ENCODE measurements at regions not wholly inside any gene's neighbourhood (a gene's known extent, or its start where the extent isn't known, plus 50 kb on each side); places are given as distances from the start of the nearest gene placed in this dataset.

- WGBS, 2 experiments (ENCODE audit: insufficient coverage in 2 of 2), result no CpG with 5 or more reads among the region's 2 CpGs
- Histone ChIP-seq H3K36me3 (ENCODE audit: control insufficient read depth, insufficient read depth, low read length) (no peaks in the 10 kb centered on the region), H3K4me3 (ENCODE audit: extremely low read depth, insufficient read depth, low read length, poor library complexity, severe bottlenecking) (no peak overlapping the region), H3K4me1 (ENCODE audit: control insufficient read depth, insufficient read depth, low read length, poor library complexity, severe bottlenecking) (no peaks in the 10 kb centered on the region), H3K27ac (ENCODE audit: low read depth, low read length, severe bottlenecking) (no peak overlapping the region), H3K9me3 (ENCODE audit: control insufficient read depth, low read length) (no peaks in the 10 kb centered on the region)
These were observed 102.5 kb upstream of the PIEZO2 start for GRCh38 chr18:11251891-11252270.

- Histone ChIP-seq H3K4me3 (ENCODE audit: extremely low read depth, insufficient read depth, low read length, poor library complexity, severe bottlenecking) (no peak overlapping the region), H3K27ac (ENCODE audit: low read depth, low read length, severe bottlenecking) (no peak overlapping the region), H3K4me1 (ENCODE audit: control insufficient read depth, insufficient read depth, low read length, poor library complexity, severe bottlenecking) (no peaks in the 10 kb centered on the region), H3K36me3 (ENCODE audit: control insufficient read depth, insufficient read depth, low read length) (no peaks in the 10 kb centered on the region), H3K9me3 (ENCODE audit: control insufficient read depth, low read length) (no peaks in the 10 kb centered on the region)
- WGBS, 2 experiments (ENCODE audit: insufficient coverage in 2 of 2), result 100% methylated on average over 1 of the region's 2 CpGs; no CpG with 5 or more reads in 1 of the 2 experiments
These were observed 102.0 kb upstream of the PIEZO2 start for GRCh38 chr18:11251229-11251890.

- Histone ChIP-seq H3K27ac (ENCODE audit: low read depth, low read length, severe bottlenecking) (no peak overlapping the region), H3K4me1 (ENCODE audit: control insufficient read depth, insufficient read depth, low read length, poor library complexity, severe bottlenecking) (no peaks in the 10 kb centered on the region), H3K4me3 (ENCODE audit: extremely low read depth, insufficient read depth, low read length, poor library complexity, severe bottlenecking) (no peak overlapping the region), H3K36me3 (ENCODE audit: control insufficient read depth, insufficient read depth, low read length) (no peaks in the 10 kb centered on the region), H3K9me3 (ENCODE audit: control insufficient read depth, low read length) (no peaks in the 10 kb centered on the region)
- WGBS, 2 experiments (ENCODE audit: insufficient coverage in 2 of 2), result 83% methylated on average over 1 of the region's 2 CpGs; no CpG with 5 or more reads in 1 of the 2 experiments
These were observed 100.0 kb upstream of the PIEZO2 start for GRCh38 chr18:11249391-11249790.

GRCh38 chr18:11247381-11247970 lies 98.1 kb upstream of the PIEZO2 start:
- Histone ChIP-seq H3K4me1 (ENCODE audit: control insufficient read depth, insufficient read depth, low read length, poor library complexity, severe bottlenecking) (no peaks in the 10 kb centered on the region), H3K4me3 (ENCODE audit: extremely low read depth, insufficient read depth, low read length, poor library complexity, severe bottlenecking) (no peak overlapping the region), H3K27ac (ENCODE audit: low read depth, low read length, severe bottlenecking) (no peak overlapping the region), H3K36me3 (ENCODE audit: control insufficient read depth, insufficient read depth, low read length) (no peaks in the 10 kb centered on the region), H3K9me3 (ENCODE audit: control insufficient read depth, low read length) (no peaks in the 10 kb centered on the region)

GRCh38 chr18:11246495-11247300 lies 97.3 kb upstream of the PIEZO2 start:
- WGBS, 2 experiments (ENCODE audit: insufficient coverage in 2 of 2), result 97 to 99% methylated on average over 9 to 14 of the region's 16 CpGs
- Histone ChIP-seq H3K4me1 (ENCODE audit: control insufficient read depth, insufficient read depth, low read length, poor library complexity, severe bottlenecking) (no peaks in the 10 kb centered on the region), H3K4me3 (ENCODE audit: extremely low read depth, insufficient read depth, low read length, poor library complexity, severe bottlenecking) (no peak overlapping the region), H3K36me3 (ENCODE audit: control insufficient read depth, insufficient read depth, low read length) (no peaks in the 10 kb centered on the region), H3K9me3 (ENCODE audit: control insufficient read depth, low read length) (no peaks in the 10 kb centered on the region), H3K27ac (ENCODE audit: low read depth, low read length, severe bottlenecking) (no peak overlapping the region)

- Histone ChIP-seq H3K4me3 (ENCODE audit: extremely low read depth, insufficient read depth, low read length, poor library complexity, severe bottlenecking) (no peak overlapping the region), H3K27ac (ENCODE audit: low read depth, low read length, severe bottlenecking) (no peak overlapping the region), H3K4me1 (ENCODE audit: control insufficient read depth, insufficient read depth, low read length, poor library complexity, severe bottlenecking) (no peaks in the 10 kb centered on the region), H3K9me3 (ENCODE audit: control insufficient read depth, low read length) (no peaks in the 10 kb centered on the region), H3K36me3 (ENCODE audit: control insufficient read depth, insufficient read depth, low read length) (no peaks in the 10 kb centered on the region)
- 83 to 87% methylated on average over 2 of the region's 2 CpGs for WGBS, 2 experiments (ENCODE audit: insufficient coverage in 2 of 2)
These were observed 96.5 kb upstream of the PIEZO2 start for GRCh38 chr18:11245879-11246278.

- H3K4me1 ChIP-seq (ENCODE audit: control insufficient read depth, insufficient read depth, low read length, poor library complexity, severe bottlenecking), result no peaks in the 10 kb centered on the region
- H3K9me3 ChIP-seq (ENCODE audit: control insufficient read depth, low read length), result no peaks in the 10 kb centered on the region
- H3K27ac ChIP-seq (ENCODE audit: low read depth, low read length, severe bottlenecking), result no peak overlapping the region
- H3K4me3 ChIP-seq (ENCODE audit: extremely low read depth, insufficient read depth, low read length, poor library complexity, severe bottlenecking), result no peak overlapping the region
- no peaks in the 10 kb centered on the region for H3K36me3 ChIP-seq (ENCODE audit: control insufficient read depth, insufficient read depth, low read length)
- WGBS, 2 experiments (ENCODE audit: insufficient coverage in 2 of 2), result 83 to 89% methylated on average over 1 of the region's 2 CpGs
These were observed 88.1 kb upstream of the PIEZO2 start for GRCh38 chr18:11237484-11237883.

- H3K9me3 ChIP-seq (ENCODE audit: control insufficient read depth, low read length), result no peaks in the 10 kb centered on the region
- H3K27ac ChIP-seq (ENCODE audit: low read depth, low read length, severe bottlenecking), result no peak overlapping the region
- whole genome bisulfite sequencing, 2 experiments (ENCODE audit: insufficient coverage in 2 of 2), result 60% methylated on average over 1 of the region's 1 CpG; no CpG with 5 or more reads in 1 of the 2 experiments
- no peaks in the 10 kb centered on the region for H3K4me1 ChIP-seq (ENCODE audit: control insufficient read depth, insufficient read depth, low read length, poor library complexity, severe bottlenecking)
- no peaks in the 10 kb centered on the region for H3K36me3 ChIP-seq (ENCODE audit: control insufficient read depth, insufficient read depth, low read length)
- no peak overlapping the region for H3K4me3 ChIP-seq (ENCODE audit: extremely low read depth, insufficient read depth, low read length, poor library complexity, severe bottlenecking)
These were observed 87.7 kb upstream of the PIEZO2 start for GRCh38 chr18:11237066-11237465.

- 93% methylated on average over 7 of the region's 7 CpGs for WGBS, 2 experiments (ENCODE audit: insufficient coverage in 2 of 2)
- Histone ChIP-seq H3K4me3 (ENCODE audit: extremely low read depth, insufficient read depth, low read length, poor library complexity, severe bottlenecking) (no peak overlapping the region), H3K9me3 (ENCODE audit: control insufficient read depth, low read length) (no peaks in the 10 kb centered on the region), H3K36me3 (ENCODE audit: control insufficient read depth, insufficient read depth, low read length) (no peaks in the 10 kb centered on the region), H3K4me1 (ENCODE audit: control insufficient read depth, insufficient read depth, low read length, poor library complexity, severe bottlenecking) (no peaks in the 10 kb centered on the region), H3K27ac (ENCODE audit: low read depth, low read length, severe bottlenecking) (no peak overlapping the region)
These were observed 74.8 kb upstream of the PIEZO2 start for GRCh38 chr18:11224153-11224552.

- H3K4me3 ChIP-seq (ENCODE audit: extremely low read depth, insufficient read depth, low read length, poor library complexity, severe bottlenecking), result no peak overlapping the region
- H3K27ac ChIP-seq (ENCODE audit: low read depth, low read length, severe bottlenecking), result no peak overlapping the region
- no CpG with 5 or more reads among the region's 1 CpG for WGBS, 2 experiments (ENCODE audit: insufficient coverage in 2 of 2)
- no peaks in the 10 kb centered on the region for H3K36me3 ChIP-seq (ENCODE audit: control insufficient read depth, insufficient read depth, low read length)
- H3K9me3 ChIP-seq (ENCODE audit: control insufficient read depth, low read length), result no peaks in the 10 kb centered on the region
- H3K4me1 ChIP-seq (ENCODE audit: control insufficient read depth, insufficient read depth, low read length, poor library complexity, severe bottlenecking), result no peaks in the 10 kb centered on the region
These were observed 70.2 kb upstream of the PIEZO2 start for GRCh38 chr18:11219571-11219970.

- 81 to 96% methylated on average over 3 of the region's 4 CpGs for WGBS, 2 experiments (ENCODE audit: insufficient coverage in 2 of 2)
- H3K36me3 ChIP-seq (ENCODE audit: control insufficient read depth, insufficient read depth, low read length), result no peaks in the 10 kb centered on the region
- H3K4me3 ChIP-seq (ENCODE audit: extremely low read depth, insufficient read depth, low read length, poor library complexity, severe bottlenecking), result no peak overlapping the region
- H3K27ac ChIP-seq (ENCODE audit: low read depth, low read length, severe bottlenecking), result no peak overlapping the region
- no peaks in the 10 kb centered on the region for H3K9me3 ChIP-seq (ENCODE audit: control insufficient read depth, low read length)
- no peaks in the 10 kb centered on the region for H3K4me1 ChIP-seq (ENCODE audit: control insufficient read depth, insufficient read depth, low read length, poor library complexity, severe bottlenecking)
These were observed 65.8 kb upstream of the PIEZO2 start for GRCh38 chr18:11215216-11215615.

All from mesodermal cell (in vitro differentiated cells).